GM18498 (cell line): ENCODE measurements at regions not wholly inside any gene's neighbourhood (a gene's known extent, or its start where the extent isn't known, plus 50 kb on each side); places are given as distances from the start of the nearest gene placed in this dataset.
"Not testable (repeated sequence)": the region's sequence is repeated elsewhere in the genome, so short reads cannot be mapped to it uniquely, and the experiment has no call there.

Experiments
- ATAC-seq: cut with Tn5 transposase; IDR thresholded peaks from one replicate; pipeline ENCODE4 v1.9.1; 2021; ENCODE audit warnings: mild to moderate bottlenecking, moderate library complexity; ENCODE audit not compliant: unreplicated experiment

DNA sequence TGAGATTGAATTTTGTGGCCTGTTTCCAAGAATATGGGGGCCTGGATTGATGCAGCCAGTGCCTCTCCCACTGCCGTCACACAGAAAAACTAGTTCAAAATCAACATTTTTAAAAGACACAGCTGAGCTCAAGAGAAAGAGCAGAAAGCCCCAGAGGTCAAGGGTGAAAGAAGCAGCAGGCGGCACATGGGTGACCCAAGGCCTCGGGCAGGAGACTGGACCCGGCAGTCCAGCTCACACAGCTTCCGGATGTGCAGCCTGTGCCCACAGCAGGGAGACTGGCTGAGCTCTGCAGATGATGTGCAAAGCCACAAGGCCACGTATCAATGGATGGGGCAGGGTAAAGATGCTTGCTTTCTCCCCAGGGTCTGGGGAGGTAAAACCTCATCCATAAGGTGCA is 50.4 kb upstream of the RNF32 start:
- ATAC-seq = no peak

DNA sequence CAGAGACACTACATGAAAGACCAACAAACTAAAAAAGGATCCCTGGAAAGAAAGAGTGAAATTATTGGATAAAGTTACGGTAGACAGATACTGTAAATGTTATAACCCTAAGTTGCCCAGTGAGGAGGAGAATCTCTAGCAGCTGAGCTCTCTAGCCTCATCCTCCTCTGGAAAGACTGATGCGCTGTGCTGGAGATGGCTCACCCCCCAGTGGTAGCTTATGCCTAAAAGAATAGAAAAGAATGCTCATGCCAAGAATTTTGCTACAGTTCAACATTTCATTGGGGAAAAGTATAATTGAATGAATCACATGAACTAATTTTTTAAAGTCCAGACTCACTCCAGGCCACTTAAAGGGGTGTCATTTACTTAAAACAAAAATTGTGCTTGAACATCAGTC is 50.8 kb upstream of the RNF32 start:
- no peak for ATAC-seq

DNA sequence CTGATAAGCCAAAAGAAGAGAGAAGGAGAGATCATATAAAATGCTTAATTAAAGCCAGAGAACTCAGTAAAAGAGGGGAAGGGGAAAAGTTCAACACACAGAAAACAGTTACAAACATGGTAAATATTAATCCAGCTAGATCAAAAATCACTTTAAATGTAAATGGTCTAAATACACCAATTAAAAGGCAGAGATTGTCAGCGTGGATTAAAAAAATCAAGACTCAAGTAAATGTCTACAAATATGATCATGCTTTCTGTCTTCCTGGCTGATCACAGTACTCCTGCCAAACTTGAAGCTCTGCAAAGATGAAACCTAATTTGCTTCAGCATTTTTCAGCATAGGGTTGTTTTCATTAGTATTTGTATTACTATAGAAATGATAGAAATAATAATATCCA is 54.6 kb upstream of the RNF32 start:
- no peak for ATAC-seq

DNA sequence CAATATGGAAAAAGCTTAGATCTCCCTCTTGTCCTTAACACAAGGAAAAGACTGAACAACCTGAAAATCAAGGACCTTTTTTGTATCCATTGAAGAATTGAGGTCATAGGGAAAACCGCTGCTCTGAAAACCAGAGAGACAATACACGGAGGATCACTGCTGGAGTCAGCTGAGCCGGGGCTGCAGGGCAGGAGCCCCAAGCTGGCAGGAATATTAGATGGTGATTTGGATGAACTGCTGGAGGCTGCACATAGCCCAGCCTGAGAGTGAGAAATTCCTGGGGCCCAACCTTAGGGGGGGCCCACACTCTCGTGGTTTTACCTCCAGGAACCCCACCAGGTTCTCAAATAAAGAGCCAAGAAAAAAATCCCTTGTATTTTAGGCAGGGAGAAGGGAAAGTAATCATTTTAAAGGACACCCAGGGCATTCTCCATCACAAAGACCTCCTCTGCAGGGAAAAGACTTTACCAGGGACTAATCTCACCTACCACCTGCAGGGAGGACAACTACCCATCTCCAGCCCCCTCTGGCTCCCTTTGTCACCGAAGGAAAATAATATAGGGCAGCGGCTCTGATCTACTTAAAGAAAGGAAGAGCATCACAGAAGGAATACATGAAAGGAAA is 55.4 kb upstream of the RNF32 start:
- ATAC-seq = no peak

DNA sequence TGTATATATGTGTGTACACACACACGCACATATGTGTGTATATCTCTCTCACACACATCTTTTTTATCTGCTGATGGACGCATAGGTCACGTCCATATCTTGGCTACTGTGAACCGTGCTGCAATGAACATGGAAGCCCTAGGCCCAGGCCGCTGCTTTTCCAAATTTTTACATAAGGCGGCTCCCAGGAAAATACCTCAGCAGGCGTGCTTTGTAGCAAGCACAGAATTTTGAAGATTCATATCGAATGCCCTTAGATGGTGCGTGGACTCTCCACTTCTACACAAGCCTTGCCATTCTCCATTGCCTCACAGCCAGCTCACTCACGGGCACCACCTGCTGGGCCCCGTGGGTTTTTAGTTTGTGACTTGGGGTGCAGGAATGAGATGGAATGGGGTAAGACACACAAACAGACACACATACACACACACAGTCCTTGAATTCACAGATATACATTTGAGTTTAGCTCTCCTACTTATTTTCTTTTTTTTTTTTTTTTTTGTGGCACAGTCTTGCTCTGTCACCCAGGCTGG is 57.9 kb upstream of the RNF32 start:
- no peak for ATAC-seq

DNA sequence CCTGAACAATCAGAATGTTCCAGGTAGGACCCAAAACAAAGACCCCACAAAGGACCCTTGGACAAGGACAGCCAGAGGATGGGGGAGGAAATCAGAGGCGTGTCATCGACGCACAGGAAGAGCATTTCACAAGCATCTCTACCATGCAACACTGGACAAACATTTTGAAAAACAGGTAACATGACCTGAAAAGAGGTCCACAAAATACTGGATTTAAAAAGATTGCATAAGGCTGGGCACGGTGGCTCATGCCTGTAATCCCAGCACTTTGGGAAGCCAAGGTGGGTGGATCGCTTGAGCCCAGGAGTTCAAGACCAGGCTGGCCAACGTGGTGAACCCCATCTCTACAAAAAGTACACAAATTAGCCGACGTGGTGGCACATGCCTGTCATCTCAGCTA is 60.5 kb upstream of the RNF32 start:
- no peak for ATAC-seq

DNA sequence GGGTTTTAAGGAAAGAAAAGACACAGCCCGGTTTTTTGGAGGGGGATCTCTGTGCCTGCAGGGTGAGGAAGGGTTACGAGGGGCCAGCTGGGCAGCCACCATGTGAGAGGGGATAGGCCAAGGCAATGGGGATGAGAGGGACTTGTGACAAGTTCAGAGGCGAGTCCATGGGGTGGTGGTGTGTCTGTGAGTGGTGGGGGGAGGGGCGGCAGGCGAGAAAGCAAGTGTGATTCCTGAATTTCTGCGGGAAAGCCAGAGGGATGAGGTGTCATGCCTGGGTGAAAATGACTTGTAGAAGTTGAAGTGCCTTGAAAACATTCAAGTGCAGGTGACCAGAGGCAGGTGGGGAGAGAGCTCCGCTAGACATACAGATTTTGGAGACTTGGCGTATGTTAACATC is 61.0 kb upstream of the RNF32 start:
- no peak for ATAC-seq

DNA sequence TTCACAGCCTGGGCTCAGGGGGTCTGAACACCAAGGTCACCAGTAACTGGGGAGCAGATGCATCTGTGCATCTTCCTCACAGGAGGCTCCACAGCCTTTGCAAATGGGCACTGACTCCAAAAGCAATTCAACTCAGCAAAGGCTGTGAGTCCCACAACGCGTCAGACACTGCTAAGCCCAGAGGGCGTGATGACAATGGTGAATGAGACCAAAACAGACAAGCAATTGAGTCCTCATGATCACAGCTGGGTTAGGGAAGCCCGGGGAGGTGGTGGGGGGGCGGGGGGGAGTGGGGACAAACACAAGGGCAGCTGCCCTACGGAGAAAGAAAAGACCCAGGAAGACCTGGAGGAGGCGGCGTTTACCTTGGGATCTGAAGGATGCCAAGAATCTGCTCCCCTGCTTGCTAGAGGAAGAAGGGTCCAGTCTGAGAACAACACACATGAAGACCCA is 61.6 kb upstream of the RNF32 start:
- no peak for ATAC-seq

DNA sequence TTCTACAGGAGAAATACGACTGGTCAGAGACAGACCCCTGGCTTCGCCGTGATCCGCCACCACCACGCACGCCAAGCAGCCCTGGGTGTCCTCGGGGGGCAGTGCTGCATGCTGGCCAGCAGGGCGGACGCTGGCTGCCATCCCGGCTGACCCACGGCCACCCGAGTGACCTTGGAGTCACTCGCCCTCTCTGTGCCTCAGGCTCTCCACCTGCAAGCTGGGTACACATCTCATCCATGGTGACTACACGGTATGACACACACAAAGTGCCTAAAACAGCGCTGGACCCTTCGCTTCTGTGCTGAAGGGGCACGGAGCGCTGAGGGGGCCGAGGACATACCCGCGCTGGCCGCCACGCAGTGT is 62.0 kb upstream of the RNF32 start:
- ATAC-seq = no peak

DNA sequence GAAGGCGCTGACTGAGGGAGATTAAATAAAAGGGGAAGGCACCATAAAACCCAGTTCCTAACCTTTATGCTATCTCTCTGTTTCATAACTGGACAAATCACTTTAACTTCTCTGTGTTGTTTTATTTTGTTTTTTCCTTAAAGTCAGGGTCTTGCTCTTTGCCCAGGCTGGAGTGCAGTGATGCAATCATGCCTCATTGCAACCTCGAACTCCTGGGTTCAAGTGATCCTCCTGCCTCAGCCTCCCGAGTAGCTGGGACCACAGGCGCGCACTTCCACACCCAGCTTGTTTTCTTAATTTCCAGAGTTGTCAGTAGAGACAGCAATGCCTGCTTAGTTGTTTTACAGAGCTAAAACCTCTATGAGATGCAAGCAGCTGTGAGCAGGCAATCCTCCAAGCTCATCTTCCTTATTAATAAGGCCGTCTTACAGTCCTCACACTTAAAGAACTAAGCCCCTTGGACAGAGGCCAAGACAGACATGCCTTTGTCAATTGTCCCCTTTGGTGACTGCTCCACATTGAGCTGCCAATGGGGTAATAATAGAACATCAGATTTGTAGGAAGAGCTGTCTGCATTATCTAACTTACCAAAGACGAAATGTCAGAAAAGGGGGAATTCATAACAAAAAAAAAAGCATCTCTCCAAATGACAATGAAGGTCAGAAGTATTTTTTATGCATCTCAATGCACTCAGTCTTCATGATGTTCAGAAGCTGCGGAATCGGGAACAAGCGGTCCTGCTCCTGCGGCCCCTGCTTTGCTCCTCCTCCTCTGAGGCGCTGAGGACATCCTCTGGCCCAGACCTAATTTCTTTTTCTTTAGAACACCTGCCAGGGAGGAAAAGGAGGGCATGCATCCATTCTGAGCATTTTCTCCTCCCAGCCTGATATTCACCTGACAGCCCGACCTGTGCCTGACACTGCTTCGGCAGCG is 62.7 kb upstream of the RNF32 start:
- ATAC-seq = no peak

DNA sequence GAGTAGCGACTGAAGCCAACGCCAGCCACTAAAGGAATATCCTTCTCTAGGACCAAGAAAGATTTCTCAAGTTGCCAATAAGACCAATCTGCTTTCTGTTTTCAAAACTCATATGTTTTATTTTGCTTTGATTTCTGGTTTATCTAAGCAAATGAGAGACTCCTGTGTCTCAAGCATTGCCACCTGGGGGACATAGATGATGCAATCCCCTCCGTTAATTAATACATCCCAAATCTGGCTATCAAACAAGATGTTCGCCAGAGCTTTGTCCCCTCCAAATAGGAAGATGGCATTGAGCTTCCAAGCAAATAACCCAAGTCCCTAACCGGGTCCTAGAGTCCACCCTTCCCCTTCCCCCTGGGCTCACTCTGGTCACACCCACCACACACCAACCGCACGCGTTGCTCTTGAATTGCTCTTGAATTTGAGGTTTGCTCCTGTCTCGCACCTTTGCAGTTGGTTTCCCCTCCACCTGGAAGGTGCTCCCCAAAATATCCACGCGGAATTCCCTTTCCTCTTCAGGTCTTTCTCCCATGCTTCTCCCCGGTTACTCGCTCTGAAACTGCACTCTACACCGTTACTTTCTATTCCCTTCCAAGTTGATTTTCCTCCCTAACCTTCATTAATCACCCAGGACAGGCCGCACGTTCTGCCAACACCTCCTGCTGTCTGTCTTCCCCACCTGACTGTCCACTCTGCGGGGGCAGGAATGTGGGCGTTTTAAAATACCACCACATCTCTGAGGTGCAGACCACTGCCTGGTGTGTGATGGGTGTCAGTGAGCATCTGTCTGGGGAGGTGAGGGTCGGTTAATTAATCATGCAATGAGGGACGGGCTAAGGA is 64.1 kb upstream of the RNF32 start:
- no peak for ATAC-seq

DNA sequence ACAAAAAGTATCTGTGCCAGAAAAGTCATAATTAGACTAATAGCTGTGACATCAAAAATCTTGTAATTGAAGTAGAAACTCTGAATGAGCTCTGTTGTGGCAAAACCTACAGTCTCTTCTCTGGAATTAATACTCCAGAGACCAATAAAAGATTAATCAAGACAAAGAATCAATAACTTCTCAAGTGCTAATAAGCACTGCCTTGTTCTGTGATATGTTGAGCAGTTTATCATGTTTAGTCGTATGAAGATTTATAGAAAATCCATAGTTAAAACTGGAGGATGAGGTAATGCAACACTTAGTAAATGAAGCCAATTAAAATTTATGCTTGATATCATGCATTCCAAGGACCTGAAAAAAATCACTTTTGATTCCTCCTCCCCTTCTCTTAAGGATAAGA is 72.3 kb upstream of the RNF32 start:
- no peak for ATAC-seq

DNA sequence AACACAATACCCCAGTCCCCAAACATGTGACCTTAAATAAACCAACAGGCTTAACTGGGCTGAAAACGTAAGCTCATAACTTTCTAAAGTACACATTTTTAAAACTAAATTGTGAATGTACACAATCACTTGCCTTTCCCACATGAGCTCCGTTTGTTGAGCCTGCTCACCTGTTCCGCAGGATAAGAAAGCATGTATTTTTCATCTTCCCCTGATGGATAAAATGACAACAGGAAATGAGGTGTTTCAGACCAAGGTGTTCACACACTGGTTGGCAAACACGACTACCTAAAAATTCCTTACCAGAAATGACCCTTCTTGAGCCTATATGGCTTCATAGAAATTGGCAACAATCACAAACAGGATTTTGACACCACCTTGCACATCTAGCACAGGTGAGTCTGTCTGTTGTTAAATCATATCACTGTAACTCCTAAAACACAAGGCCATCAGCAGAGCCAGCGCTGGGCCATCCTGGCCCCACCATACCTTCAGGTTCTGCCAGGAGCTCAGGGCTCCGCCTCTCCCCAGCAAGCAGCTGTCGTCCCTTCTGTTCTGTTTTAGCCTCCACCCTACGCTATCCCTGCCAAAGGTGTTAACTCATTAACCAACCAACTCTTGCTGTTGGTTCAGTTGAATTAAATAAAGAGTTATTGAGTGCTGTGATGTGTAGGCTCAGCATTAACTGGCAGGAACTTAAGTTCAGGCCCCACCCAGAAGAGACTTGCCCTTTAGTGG is 73.6 kb upstream of the RNF32 start:
- ATAC-seq = no peak

DNA sequence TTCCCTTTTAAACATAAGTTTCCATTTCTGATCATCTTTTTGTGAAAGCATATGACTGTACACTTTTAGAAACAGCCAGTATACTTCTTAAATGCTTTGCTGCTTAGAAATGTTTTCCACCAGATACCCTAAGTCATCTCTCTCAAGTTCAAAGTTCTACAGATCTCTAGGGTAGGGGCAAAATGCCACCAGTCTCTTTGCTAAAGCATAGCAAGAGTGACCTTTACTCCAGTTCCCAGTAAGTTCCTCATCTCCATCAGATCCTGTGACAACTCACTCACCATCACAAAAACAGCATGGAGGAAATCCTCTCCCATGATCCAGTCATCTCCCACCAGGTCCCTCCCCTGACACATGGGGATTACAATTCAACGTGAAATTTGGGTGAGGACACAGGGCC is 75.6 kb upstream of the RNF32 start:
- not testable (repeated sequence) for ATAC-seq

DNA sequence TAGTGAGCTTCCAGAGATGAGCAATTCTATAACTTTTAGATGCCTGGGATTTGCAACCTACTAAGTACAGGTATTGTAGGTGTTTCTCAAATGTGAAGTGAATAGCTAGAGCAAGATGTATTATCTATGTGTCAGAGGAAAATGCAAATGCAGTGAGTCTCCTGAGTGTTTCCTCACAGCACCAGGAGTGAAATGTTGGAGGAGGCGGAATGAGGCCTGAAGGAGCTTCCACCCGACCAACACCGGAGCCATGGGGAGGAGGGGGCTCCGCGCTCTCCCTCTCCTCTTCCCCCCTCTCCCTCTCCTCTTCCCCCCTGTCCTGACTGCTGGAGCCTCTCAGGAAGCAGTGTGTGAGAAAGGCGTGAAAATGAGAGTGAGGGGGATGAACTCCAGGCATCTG is 79.9 kb upstream of the RNF32 start:
- ATAC-seq = no peak

DNA sequence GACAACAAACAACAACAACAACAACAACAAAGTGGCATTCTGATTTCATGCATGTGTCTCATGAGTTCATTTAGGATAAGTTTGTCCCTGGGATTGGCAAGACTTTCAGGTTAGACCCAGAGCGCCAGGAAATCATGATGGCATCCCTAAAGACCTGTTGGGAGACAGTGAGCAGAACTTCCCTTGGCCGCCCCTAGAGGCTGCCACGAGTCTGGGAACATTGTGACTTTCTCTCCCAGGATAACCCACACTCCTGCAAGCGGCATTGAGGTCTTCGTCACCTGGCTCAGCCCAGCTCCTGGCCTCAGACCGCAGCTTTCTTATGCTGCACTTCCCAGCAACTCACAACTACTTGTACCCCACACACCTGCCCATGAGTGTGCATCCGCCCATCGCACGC is 80.5 kb upstream of the RNF32 start:
- no peak for ATAC-seq

DNA sequence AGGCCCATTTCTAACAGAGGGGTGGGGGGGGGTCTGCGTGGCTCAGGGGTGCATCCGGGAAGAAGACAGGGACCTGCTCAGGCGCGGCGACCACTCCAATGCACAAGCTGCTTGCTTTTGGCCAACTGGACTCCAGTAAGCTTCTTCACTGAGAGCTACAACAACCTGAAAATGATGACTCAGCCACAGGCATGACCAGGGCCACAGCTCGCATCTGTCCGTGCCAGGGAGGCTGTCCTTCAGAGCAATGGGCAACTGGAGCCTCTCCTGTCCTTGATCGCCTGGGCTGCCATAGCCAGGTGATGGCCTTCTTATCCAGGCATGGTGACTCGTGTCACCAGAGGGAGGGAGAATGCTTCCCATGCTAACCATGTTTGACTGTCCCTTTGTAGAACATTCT is 81.6 kb upstream of the RNF32 start:
- ATAC-seq = no peak

DNA sequence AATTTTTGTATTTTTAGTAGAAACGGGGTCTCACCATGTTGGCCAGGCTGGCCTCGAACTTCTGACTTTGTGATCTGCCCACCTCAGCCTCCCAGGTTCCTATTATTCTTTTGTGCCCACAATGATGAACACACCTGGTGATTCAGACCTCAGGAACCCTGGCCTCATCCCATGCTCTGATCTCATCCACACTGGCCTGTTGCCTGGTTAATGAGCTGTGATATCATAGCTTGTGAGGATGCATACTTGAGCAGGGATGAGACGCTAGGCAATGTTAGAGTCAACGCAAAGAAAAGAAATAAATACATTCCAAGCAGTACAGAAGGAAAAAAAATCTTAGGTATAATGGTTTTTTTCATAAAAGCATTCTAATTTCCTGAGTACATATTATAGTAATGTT is 82.4 kb upstream of the RNF32 start:
- no peak for ATAC-seq

DNA sequence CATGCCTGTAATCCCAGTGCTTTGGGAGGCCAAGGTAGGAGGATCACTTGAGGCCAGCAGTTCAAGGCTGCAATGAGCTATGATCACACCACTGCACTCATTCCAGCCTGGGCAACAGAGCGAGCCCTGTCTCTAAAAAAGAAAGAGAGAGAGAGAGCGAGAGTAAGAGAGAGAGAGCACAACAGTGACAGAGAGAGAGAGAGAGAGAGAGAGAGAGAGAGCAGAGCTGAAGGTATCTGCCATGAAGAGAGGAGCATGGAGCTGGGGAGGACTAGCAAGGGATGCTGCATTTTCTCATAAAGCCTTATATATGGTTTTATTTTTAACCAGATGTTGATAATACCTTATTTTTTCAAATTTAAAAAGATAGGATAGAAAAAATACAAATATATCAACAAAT is 84.5 kb upstream of the RNF32 start:
- no peak for ATAC-seq

DNA sequence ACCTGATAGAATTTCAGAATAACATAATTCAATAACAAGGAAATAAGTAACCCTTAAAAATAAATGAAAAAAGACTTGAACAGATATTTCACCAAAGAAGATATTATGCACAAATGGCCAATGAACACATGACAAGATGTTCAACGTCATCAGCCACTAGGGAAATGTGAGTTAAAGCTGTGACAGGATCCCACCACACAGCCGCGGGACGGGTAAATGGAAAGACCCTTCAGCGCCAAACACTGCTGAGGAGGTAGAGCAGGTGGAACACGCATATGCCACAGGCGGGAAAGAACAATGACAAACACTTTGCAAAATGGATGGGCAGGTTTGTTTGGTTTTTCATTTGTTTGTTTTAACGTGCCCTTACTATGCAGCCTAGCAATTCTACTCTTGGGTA is 86.1 kb upstream of the RNF32 start:
- no peak for ATAC-seq

DNA sequence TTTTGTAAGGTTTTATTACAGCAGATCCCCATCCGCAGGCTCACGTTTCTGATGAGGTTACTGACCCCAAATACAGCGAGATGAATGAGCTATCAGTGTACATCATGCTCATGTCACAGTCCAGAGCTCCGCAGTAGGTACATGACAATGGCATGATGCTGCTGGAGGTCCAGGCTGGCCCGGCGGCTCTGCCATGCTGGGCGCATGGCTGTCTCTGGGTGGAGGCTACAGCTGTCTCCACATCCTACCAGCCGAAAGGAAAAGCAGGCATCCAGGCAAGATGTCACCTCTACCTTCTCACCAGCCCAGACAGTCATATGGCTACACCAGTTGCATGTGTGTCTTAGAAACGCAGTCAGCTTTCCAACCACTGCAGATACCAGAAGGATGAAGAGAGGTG is 90.9 kb upstream of the RNF32 start:
- no peak for ATAC-seq
